Prostate gland (tissue), 2 donors: ENCODE measurements at regions not wholly inside any gene's neighbourhood (a gene's known extent, or its start where the extent isn't known, plus 50 kb on each side); places are given as distances from the start of the nearest gene placed in this dataset.

Experiments
- POLR2A ChIP-seq: fragments of 450-650 bp; IDR thresholded peaks from one replicate; pipeline ENCODE4 v1.6.1; 2016; ENCODE audit warnings: antibody characterized with exemption, mild to moderate bottlenecking
- TF ChIP-seq, protein P1 (sequence below), 4 experiments: fragments of 200-600 bp in 2 of 4; fragments of 450-650 bp in 2 of 4; sonication (generic) in 2 of 4; IDR thresholded peaks; 1 replicate in 3 of 4; 2 replicates in 1 of 4; pipeline ENCODE4 v1.5.1; 2016 to 2019; ENCODE audit warnings: antibody characterized with exemption in 4 of 4, mild to moderate bottlenecking in 2 of 4, moderate library complexity in 2 of 4

DNA sequence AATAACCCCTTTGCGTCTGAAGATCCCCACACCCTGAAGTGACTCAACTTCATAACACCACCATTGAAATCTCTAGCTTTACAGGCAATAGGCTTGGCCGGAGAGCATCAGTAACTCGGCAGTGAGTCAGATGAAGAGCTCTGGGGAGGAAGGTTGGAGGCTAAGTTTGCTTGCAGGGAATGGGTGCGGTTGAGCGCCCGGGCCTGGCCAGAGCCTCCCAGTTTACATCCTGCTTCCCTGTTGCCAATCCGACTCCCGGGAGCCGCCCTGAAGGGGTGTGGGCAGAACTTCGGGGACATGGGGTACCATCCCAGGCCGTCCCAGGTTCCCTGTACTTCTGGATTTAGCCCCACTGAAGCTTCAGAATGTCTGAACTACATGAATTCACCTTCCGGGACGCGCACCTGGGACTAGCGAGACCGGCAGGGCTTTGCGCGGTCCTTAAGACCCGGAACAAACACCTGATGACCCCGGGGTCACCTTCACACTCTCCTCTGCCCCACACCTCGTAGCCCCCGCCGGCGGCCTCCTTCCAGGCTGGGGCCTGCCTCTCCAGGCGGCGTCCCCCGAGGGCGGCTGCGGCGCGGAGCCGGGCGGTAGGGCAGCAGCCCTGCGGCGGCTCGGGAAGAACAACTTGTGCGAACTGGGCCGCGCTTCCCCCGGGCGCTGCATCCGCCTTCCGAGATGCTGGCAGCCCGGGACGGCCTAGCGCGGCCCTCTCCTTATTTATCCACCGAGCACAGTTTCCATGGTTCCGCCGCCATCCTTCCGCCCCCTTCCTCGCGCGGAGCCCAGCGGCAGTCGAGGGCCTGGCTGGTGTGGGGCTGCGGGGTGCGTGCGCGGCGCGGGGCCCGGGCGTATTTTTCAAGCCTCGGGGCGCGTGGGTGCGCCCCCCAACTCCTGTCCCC, 56.6 kb upstream of the RREB1 start:
- TF ChIP-seq POLR2A, result no peak
- TF ChIP-seq, protein P1, sequence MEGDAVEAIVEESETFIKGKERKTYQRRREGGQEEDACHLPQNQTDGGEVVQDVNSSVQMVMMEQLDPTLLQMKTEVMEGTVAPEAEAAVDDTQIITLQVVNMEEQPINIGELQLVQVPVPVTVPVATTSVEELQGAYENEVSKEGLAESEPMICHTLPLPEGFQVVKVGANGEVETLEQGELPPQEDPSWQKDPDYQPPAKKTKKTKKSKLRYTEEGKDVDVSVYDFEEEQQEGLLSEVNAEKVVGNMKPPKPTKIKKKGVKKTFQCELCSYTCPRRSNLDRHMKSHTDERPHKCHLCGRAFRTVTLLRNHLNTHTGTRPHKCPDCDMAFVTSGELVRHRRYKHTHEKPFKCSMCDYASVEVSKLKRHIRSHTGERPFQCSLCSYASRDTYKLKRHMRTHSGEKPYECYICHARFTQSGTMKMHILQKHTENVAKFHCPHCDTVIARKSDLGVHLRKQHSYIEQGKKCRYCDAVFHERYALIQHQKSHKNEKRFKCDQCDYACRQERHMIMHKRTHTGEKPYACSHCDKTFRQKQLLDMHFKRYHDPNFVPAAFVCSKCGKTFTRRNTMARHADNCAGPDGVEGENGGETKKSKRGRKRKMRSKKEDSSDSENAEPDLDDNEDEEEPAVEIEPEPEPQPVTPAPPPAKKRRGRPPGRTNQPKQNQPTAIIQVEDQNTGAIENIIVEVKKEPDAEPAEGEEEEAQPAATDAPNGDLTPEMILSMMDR (IDR thresholded peaks at IDR 0.05), result no peak
